HuH-7 (cell line): ENCODE measurements at regions not wholly inside any gene's neighbourhood (a gene's known extent, or its start where the extent isn't known, plus 50 kb on each side); places are given as distances from the start of the nearest gene placed in this dataset.
"Not testable (repeated sequence)": the region's sequence is repeated elsewhere in the genome, so short reads cannot be mapped to it uniquely, and the experiment has no call there.

ENCODE experiments used
- DNase-seq: peaks from one replicate; pipeline ENCODE4 v3.0.0; 2011; ENCODE audit warnings: low spot score

GRCh38 chrX:124426288-124427169, 80.2 kb downstream of the SH2D1A start:
- DNase-seq: no peak

DNA sequence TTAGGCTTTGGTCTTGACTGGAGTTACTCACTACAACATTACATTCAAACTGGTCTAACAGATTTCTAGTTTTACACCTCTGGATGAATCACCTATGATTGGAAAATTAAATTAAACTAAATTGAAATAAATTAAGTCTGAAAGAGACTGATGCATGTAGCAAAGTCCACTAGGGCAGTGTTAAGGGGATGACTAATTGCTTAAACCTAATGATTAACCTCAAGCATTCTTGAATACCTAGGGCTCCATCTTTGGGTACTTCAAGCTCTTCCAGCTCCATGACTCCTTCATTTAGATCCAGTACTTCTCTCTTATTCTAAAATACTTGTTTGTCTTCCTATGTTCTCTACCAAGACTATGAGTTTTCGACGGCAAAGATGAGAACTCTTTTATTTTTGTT, 86.8 kb downstream of the SH2D1A start:
- DNase-seq: no peak

- DNase-seq: no peak
Measured at GRCh38 chrX:124435616-124436015, 89.3 kb downstream of the SH2D1A start.

DNA sequence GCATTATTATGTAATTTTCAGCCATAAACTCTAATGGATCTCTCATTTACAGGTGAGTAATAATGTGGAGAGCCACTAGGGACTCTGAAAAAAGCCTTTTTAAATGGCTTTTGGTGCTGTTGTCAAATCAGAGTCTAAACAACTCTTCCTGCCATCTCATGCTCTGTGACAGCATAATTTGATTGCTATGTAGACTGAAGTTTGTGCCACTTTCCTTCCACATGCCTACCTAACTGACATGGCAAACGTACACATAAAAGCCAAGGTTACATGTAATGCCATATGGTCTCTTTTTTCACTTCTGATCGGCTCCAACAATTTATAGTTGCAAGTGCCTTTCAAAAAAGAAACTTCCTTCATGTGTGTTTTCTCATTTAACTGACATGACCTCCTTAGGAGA, 94.3 kb downstream of the SH2D1A start:
- DNase-seq: no peak

DNA sequence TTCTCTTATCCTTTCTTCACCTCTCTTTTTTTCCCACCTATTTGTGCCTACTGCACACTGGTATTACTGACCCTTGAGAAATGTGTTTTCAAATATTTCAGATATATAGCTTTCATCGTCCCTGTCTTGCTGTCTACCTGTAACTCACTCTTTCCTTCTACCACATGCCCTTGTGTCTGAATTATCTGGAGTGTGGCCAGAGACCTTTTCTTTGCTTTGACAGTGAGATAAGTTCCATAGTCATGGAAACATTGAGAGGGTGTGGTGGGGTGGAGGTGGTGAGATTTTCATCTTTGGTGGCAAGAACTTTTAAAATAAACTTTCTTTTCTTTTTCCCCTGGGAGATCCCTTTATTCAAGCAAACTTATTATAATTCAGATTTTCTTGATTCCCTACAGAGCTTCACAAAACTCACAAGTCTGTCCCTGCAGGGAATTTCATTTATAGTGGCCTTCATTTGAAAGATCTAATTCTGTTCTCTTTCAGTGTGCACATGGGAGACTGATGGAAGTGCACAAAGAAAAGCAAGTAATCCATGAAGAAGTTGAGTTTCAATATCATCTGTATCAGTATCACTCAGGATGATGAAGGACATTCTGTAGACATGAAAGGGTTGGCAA, 95.7 kb downstream of the SH2D1A start:
- no peak for DNase-seq

GRCh38 chrX:124455966-124456365, 109.6 kb downstream of the SH2D1A start:
- no peak for DNase-seq

- not testable (repeated sequence) for DNase-seq
Measured at GRCh38 chrX:124459851-124460250, 113.5 kb downstream of the SH2D1A start.

- DNase-seq: no peak
Measured at GRCh38 chrX:124462931-124463330, 116.6 kb downstream of the SH2D1A start.

DNA sequence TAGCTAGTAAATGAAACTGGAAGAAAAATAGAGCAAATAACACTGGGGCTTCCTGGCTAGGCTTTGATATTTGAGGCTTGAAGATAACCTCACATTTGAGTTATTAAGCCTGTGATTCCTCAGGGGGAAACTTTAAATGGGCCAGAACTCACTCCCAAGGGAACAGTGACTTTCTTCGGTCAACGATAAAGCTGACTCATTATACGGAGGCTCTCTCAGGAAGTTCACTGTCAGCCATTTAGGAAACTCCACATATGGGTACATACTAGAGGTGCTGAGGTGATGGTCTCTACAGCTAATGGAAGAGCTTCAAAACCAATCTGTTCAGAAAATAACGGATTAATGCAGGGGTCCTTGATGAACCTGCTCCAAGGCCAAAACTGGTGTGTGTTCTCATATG, 120.8 kb downstream of the SH2D1A start:
- no peak for DNase-seq

DNA sequence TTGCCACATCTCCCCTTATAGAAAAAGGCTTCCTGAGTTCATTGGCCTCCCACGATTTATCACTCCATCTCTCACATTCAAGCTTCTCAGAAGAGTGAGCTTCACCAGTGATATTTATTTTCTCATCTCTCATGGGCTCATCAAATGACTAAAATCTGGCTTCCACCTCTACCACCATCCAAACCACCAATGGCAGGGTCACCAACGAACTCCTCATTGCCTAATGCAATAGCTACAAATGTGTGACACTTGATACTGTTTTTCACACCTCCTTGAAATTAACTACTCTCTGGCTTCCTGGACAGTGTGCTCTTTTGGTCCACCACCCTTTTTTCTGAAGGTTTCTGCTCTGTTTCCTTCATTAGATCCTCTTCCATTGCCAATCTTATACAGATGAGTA, 129.0 kb downstream of the SH2D1A start:
- no peak for DNase-seq

GRCh38 chrX:124476562-124476961, 130.2 kb downstream of the SH2D1A start:
- DNase-seq: no peak

DNA sequence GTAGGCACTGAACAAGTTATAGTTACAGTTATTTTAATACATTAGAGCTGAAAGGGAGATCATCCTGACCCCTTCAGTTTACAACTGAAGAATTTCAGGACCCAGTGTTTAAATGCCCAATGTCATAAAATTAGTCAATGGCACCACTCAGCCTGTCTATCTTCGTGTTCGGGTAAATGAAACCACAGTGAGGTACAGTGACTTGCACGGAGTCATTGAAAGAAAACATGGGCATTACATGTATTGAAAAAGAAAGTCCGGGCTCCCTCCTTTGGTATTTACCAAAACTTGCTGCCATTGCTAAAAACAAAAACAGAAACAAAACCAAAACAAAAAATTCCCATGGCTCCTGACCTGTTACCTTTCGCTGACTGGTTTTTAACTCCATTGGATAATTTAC, 131.7 kb downstream of the SH2D1A start:
- DNase-seq: no peak

GRCh38 chrX:124488412-124489161, 142.2 kb downstream of the SH2D1A start:
- no peak for DNase-seq

DNA sequence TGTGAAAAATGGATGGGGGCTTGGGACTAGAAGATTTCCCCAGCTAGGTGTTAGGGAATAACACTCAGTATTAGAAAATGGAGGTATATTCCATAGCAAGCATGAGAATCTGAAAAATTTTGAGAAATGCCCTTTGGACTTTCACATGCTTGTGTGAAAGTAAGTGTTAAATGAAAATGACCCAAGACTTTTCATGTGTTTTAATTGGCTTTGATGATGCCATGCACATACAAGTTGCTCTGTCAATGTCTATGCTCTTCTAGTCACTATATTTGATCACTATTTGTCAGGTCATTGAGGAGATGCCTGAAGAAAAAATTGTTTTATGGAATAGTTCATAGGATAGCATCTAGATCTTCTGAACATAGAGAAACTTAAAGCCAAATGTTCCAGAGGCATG, 147.6 kb downstream of the SH2D1A start:
- no peak for DNase-seq

- DNase-seq: no peak
Measured at GRCh38 chrX:124497386-124497785, 151.0 kb downstream of the SH2D1A start.

- DNase-seq: no peak
Measured at GRCh38 chrX:124501586-124501985, 155.2 kb downstream of the SH2D1A start.

DNA sequence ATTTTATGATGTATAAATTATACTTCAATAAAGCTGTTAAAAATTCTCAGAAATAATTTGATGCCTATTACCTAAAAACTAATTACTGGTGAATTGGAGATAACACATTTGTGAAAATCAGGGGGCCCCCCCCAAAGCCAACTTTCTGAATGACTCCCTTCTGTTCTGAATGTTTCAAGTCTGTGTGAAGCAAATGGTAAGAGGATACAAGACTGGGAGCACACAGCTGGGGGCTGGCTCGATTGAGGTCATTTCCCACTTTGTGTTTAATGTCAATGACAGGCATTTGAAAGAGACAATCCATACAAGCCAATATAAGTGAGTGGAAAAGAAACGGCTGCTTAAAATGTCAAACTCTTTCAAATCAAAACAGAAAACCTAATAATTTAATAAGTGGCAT, 155.8 kb downstream of the SH2D1A start:
- no peak for DNase-seq

- DNase-seq: no peak
Measured at GRCh38 chrX:124502599-124502998, 156.2 kb downstream of the SH2D1A start.

DNA sequence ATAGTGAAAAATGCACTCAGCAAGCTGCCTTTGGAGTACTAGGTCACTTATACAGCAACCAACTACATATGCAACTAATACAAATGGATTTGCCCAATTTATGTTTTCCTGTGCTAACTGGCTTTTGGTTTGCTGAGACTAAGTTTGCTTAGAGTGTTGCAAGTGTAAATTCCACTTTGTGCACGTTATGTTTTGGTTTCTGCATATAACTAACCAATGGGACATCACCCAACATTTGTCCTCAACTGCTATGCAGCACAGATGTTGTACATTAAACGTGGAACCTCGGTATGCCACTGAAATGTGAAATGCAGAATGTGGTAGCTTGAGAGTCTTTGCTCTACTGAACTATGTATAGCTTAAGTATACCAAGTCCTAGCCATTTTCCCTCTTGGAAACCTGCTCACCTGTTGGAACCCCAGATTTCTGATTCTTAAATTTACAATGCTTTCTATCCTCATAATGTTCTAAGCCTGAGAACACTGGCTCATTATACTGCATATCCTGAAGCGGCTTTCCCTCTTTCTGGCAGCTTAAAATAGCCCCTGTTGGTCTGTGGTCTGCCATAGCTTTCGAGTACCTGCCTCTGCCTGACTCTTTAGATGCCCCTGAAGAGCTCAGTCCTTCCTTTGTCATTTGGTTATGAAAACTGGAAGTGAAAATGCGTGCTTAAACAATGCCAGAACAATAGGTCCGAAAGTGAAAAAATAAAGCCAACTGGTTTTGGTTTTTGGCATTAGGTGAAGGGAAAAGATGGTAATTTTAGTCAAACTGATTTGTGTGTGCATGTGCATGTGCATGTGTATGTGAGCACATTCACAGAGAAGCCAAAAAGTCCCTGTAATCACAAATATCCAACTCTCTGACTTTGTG, 158.0 kb downstream of the SH2D1A start:
- DNase-seq: no peak

- DNase-seq: no peak
Measured at GRCh38 chrX:124506066-124506465, 159.7 kb downstream of the SH2D1A start.

DNA sequence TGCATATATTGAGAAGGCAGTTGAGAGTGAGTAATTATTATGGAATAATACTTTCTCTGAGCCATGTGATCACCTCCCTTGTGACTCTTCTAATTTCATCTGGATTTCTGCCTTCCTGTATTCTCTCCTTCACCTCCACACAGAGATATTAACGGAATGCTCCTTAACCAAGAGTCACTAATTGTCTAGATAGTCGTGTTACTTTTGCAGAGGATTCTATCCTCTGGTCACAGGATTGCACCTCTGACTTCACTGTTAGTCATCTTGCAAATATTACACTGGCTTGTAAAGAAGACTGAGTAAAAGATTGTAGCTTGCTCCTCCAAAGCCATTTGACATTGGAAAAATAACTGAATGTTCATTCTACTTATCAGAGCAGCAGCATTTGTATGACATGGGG, 160.9 kb downstream of the SH2D1A start:
- DNase-seq: no peak

DNA sequence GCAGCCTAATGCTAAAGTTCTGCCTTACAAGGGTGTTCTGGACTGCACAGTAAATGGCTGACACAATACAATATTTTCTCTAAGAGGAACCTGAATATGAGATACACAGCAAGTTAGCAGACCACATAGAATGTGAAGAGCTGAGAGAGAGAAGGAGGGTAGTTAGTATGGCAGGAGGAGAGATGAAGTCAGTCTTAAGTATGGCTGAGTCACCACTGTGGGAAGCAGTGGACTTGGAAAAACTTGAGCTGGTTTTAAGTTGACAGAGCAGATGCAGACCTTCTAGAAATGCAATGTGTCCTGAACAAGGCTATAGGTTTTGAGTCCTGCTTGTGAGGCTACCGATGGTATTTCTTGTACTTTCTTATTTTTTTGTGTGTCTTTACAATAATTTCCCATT, 172.5 kb downstream of the SH2D1A start:
- no peak for DNase-seq
